AG04450 (cell line): ENCODE measurements at regions not wholly inside any gene's neighbourhood (a gene's known extent, or its start where the extent isn't known, plus 50 kb on each side); places are given as distances from the start of the nearest gene placed in this dataset.

ENCODE experiments used
- CTCF ChIA-PET: fragments of 300-600, 350-600 bp; formaldehyde crosslinking; extraction: SDS; loops from one replicate; lab custom pipeline; 2022; ENCODE audit warnings: antibody characterized with exemption, inconsistent platforms; lab: Charles Lee
- POLR2A ChIA-PET: fragments of 350-600 bp; formaldehyde crosslinking; extraction: SDS; loops from one replicate; lab custom pipeline; 2021; ENCODE audit warnings: antibody characterized with exemption, inconsistent platforms; lab: Yijun Ruan, JAX
- DNase-seq: peaks from one replicate; pipeline ENCODE4 v3.0.0-alpha.2; 2011; ENCODE audit warnings: low read depth, low spot score
- H3K27ac ChIP-seq: one replicate; pipeline ENCODE4 v1.5.1; 2012; ENCODE audit warnings: low read depth, low read length, control low read depth
- H3K27me3 ChIP-seq: one replicate; pipeline ENCODE4 v1.6.0; 2012; ENCODE audit warnings: low read length; ENCODE audit not compliant: control insufficient read depth, insufficient read depth
- H3K4me3 ChIP-seq: 2 replicates; pipeline ENCODE4 v1.5.1; 2011; ENCODE audit warnings: mild to moderate bottlenecking, low read depth, low read length, control low read depth
- H3K9me3 ChIP-seq: 2 replicates; pipeline ENCODE4 v1.5.1; 2012; ENCODE audit warnings: low read length; ENCODE audit not compliant: control insufficient read depth, insufficient read depth
- CTCF ChIP-seq: IDR thresholded peaks from 2 replicates; pipeline ENCODE4 v1.5.1; 2011; ENCODE audit warnings: low read depth, low read length, control low read depth, inconsistent platforms

GRCh38 chr10:111297351-111297848 is 220.6 kb downstream of the ADRA2A start:
- Histone ChIP-seq H3K27me3 (no peaks in the 10 kb centered on the region), H3K27ac (no peak overlapping the region), H3K9me3 (peaks cover 12% of the 10 kb centered on the region), H3K4me3 (no peak overlapping the region)
- TF ChIP-seq CTCF = no peak
- no peak for DNase-seq
- CTCF ChIA-PET = no interaction called here
- POLR2A ChIA-PET = no interaction called here

DNA sequence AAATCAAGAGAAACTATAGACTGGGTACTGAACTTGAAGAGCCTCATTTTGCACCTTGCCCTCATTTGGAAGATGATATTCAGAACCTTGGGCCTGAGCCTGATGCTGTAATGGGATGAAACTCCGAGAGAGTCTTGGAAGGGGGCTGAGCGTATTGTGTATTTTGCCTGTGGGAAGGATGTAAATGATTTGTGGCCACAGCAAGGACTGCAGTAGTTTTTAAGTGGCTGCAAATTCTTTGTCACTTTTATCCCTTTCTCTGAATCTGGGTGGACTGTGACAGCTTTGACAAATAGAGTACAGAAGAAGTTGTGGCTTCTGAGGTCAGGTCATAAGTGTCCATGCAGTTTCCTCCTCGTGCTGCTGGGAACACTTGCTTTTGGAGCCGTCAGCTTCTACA is 221.2 kb downstream of the ADRA2A start:
- ChIA-PET POLR2A (no interaction called here), CTCF (no interaction called here)
- Histone ChIP-seq H3K27ac (no peak overlapping the region), H3K27me3 (no peaks in the 10 kb centered on the region), H3K9me3 (peaks cover 12% of the 10 kb centered on the region), H3K4me3 (no peak overlapping the region)
- TF ChIP-seq CTCF = no peak
- DNase-seq = no peak

- CTCF ChIA-PET = no interaction called here
- no peaks in the 10 kb centered on the region for H3K27me3 ChIP-seq
- POLR2A ChIA-PET = no interaction called here
- H3K4me3 ChIP-seq = no peak overlapping the region
- no peak for TF ChIP-seq CTCF
- H3K9me3 ChIP-seq = peaks cover 12% of the 10 kb centered on the region
- no peak overlapping the region for H3K27ac ChIP-seq
- no peak for DNase-seq
Measured at GRCh38 chr10:111299037-111299436, 222.2 kb downstream of the ADRA2A start.

DNA sequence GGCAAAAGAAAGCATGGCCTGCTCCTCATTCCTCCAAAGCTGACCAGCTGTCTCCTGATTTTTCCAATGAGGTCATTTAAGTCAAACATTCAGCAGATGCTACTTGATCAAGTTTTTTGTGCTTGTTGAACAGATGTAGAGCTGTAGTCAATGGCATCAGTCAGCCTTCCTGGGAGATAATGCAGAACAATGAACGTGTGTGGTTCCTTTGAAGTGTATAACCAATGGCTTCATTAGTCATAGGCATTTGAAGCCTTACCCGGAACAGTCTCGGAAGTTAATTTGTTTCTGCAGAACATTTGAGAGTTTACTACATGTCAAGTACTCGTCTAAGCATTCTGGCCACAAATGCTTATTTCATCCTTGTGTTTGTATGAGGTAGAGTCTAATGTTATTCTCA is 227.1 kb downstream of the ADRA2A start:
- H3K9me3 ChIP-seq = peaks cover 12% of the 10 kb centered on the region
- H3K4me3 ChIP-seq = no peak overlapping the region
- ChIA-PET CTCF (no interaction called here), POLR2A (no interaction called here)
- TF ChIP-seq CTCF = no peak
- no peaks in the 10 kb centered on the region for H3K27me3 ChIP-seq
- no peak for DNase-seq
- no peak overlapping the region for H3K27ac ChIP-seq

DNA sequence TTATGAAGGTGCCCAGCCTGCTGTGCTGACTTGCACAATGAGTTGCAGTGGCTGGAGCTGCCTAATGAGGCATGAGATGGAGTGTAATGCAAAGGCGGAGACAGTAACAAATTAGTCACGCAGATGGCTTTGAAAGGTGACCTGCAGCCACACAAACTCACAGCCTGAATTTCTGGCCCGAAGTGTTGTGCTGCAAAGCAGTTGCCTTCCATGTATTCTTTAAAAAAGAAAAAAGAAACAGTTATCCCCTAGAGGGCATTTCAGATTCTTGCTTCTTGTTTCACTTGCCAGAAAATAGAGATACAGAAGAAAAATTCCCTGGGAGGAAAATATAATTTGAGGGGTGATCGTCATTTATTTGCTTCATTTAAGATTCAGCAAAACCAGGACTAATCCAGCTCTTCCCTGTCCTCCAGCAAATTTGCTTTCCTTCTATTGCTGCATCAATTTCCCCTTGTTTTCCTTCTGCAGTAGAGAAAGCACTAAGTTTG is 239.9 kb downstream of the ADRA2A start:
- POLR2A ChIA-PET = no interaction called here
- CTCF ChIA-PET = no interaction called here
- TF ChIP-seq CTCF = no peak
- H3K27ac ChIP-seq = no peak overlapping the region
- DNase-seq = no peak
- no peaks in the 10 kb centered on the region for H3K27me3 ChIP-seq
- H3K9me3 ChIP-seq = peaks cover 2% of the 10 kb centered on the region; the same call in 1 of the 2 replicates
- H3K4me3 ChIP-seq = no peak overlapping the region
